WTC11 (cell line): ENCODE measurements at regions not wholly inside any gene's neighbourhood (a gene's known extent, or its start where the extent isn't known, plus 50 kb on each side); places are given as distances from the start of the nearest gene placed in this dataset.

ENCODE experiments used
- TEAD1 ChIP-seq: sonication (generic); formaldehyde crosslinking; IDR thresholded peaks from 2 replicates; pipeline ENCODE4 v1.8.0; 2022; ENCODE audit warnings: mild to moderate bottlenecking, missing genetic modification reagents
- TF ChIP-seq, protein P1 (sequence below): sonication (generic); formaldehyde crosslinking; IDR thresholded peaks from 2 replicates; pipeline ENCODE4 v1.8.1; 2023; ENCODE audit warnings: mild to moderate bottlenecking, missing genetic modification reagents
- TF ChIP-seq, protein P2 (sequence below): fragments of 200-600 bp; IDR thresholded peaks from 2 replicates; pipeline ENCODE4 v1.8.0; 2022; ENCODE audit warnings: antibody characterized with exemption
- TF ChIP-seq, protein P3 (sequence below): sonication (generic); formaldehyde crosslinking; IDR thresholded peaks from 2 replicates; pipeline ENCODE4 v1.8.1; 2022; ENCODE audit warnings: low read depth, missing genetic modification reagents, borderline replicate concordance
- TF ChIP-seq, protein P4 (sequence below): sonication (generic); formaldehyde crosslinking; IDR thresholded peaks from 2 replicates; pipeline ENCODE4 v1.8.0; 2022; ENCODE audit warnings: mild to moderate bottlenecking, missing genetic modification reagents
- TF ChIP-seq, protein P5 (sequence below): fragments of 250-450 bp; sonication (Bioruptor Pico); conservative IDR thresholded peaks from 2 replicates; pipeline ENCODE4 v1.9.0; 2021; ENCODE audit warnings: mild to moderate bottlenecking
- TF ChIP-seq, protein P6 (sequence below): sonication (generic); formaldehyde crosslinking; IDR thresholded peaks from 2 replicates; pipeline ENCODE4 v1.8.1; 2022; ENCODE audit warnings: mild to moderate bottlenecking, missing genetic modification reagents, moderate library complexity, borderline replicate concordance
- TF ChIP-seq, protein P7 (sequence below): sonication (generic); formaldehyde crosslinking; IDR thresholded peaks from 2 replicates; pipeline ENCODE4 v1.8.1; 2022; ENCODE audit warnings: mild to moderate bottlenecking, moderate library complexity, missing genetic modification reagents

DNA sequence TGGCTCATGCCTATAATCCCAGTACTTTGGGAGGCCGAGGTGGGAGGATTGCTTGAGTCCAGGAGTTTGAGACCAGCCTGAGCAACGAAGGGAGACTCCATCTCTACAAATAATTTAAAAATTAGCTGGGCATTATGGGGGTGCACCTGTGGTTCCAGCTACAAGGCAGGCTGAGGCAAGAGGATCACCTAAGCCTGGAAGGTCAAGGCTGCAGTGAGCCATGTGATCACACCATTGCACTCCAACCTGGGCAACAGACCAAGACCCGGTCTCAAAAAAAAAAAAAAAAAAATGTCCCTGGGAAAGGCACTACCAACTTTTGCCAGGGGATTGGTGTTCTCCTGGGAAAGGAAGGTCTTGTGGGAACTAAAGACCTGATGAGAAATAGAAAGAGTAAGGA lies 134.2 kb upstream of the AUTS2 start:
- TF ChIP-seq, protein P1, sequence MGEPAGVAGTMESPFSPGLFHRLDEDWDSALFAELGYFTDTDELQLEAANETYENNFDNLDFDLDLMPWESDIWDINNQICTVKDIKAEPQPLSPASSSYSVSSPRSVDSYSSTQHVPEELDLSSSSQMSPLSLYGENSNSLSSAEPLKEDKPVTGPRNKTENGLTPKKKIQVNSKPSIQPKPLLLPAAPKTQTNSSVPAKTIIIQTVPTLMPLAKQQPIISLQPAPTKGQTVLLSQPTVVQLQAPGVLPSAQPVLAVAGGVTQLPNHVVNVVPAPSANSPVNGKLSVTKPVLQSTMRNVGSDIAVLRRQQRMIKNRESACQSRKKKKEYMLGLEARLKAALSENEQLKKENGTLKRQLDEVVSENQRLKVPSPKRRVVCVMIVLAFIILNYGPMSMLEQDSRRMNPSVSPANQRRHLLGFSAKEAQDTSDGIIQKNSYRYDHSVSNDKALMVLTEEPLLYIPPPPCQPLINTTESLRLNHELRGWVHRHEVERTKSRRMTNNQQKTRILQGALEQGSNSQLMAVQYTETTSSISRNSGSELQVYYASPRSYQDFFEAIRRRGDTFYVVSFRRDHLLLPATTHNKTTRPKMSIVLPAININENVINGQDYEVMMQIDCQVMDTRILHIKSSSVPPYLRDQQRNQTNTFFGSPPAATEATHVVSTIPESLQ (CRISPR knock-in tag): no peak
- TF ChIP-seq, protein P2, sequence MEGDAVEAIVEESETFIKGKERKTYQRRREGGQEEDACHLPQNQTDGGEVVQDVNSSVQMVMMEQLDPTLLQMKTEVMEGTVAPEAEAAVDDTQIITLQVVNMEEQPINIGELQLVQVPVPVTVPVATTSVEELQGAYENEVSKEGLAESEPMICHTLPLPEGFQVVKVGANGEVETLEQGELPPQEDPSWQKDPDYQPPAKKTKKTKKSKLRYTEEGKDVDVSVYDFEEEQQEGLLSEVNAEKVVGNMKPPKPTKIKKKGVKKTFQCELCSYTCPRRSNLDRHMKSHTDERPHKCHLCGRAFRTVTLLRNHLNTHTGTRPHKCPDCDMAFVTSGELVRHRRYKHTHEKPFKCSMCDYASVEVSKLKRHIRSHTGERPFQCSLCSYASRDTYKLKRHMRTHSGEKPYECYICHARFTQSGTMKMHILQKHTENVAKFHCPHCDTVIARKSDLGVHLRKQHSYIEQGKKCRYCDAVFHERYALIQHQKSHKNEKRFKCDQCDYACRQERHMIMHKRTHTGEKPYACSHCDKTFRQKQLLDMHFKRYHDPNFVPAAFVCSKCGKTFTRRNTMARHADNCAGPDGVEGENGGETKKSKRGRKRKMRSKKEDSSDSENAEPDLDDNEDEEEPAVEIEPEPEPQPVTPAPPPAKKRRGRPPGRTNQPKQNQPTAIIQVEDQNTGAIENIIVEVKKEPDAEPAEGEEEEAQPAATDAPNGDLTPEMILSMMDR: no peak
- TF ChIP-seq, protein P3, sequence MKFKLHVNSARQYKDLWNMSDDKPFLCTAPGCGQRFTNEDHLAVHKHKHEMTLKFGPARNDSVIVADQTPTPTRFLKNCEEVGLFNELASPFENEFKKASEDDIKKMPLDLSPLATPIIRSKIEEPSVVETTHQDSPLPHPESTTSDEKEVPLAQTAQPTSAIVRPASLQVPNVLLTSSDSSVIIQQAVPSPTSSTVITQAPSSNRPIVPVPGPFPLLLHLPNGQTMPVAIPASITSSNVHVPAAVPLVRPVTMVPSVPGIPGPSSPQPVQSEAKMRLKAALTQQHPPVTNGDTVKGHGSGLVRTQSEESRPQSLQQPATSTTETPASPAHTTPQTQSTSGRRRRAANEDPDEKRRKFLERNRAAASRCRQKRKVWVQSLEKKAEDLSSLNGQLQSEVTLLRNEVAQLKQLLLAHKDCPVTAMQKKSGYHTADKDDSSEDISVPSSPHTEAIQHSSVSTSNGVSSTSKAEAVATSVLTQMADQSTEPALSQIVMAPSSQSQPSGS (CRISPR knock-in tag): no peak
- no peak for TF ChIP-seq TEAD1 (CRISPR knock-in tag)
- TF ChIP-seq, protein P4, sequence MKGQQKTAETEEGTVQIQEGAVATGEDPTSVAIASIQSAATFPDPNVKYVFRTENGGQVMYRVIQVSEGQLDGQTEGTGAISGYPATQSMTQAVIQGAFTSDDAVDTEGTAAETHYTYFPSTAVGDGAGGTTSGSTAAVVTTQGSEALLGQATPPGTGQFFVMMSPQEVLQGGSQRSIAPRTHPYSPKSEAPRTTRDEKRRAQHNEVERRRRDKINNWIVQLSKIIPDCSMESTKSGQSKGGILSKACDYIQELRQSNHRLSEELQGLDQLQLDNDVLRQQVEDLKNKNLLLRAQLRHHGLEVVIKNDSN: no peak
- TF ChIP-seq, protein P5, sequence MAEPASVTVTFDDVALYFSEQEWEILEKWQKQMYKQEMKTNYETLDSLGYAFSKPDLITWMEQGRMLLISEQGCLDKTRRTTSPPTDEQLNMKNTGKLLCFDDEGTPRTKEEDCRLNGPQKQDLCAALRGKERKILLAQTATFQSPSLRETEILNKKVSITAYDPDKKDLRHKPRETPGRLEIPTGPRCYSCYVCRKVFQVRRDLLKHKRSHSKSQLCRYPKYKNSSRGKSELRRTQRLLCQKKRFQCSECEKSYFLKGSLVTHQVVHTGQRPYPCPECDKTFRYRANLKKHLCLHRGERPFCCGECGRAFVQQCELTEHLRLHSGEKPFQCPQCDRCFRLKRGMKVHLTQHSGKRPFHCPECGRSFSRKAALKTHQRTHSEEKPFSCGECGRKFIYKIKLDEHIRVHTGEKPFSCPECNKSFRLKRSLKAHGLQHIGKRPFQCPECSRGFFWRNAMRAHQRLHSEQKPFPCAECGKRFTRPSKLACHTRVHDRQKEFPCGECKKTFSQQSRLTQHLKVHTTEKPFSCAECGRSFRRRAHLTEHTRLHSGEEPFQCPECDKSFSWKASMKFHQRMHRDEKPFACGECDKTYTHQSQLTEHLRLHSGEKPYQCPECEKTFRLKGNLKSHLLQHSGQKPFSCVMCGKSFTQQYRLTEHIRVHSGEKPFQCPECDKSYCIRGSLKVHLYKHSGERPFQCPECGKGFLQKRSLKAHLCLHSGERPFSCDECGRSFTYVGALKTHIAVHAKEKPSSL (CRISPR knock-in tag): no peak
- TF ChIP-seq, protein P6, sequence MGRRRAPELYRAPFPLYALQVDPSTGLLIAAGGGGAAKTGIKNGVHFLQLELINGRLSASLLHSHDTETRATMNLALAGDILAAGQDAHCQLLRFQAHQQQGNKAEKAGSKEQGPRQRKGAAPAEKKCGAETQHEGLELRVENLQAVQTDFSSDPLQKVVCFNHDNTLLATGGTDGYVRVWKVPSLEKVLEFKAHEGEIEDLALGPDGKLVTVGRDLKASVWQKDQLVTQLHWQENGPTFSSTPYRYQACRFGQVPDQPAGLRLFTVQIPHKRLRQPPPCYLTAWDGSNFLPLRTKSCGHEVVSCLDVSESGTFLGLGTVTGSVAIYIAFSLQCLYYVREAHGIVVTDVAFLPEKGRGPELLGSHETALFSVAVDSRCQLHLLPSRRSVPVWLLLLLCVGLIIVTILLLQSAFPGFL: no peak
- TF ChIP-seq, protein P7, sequence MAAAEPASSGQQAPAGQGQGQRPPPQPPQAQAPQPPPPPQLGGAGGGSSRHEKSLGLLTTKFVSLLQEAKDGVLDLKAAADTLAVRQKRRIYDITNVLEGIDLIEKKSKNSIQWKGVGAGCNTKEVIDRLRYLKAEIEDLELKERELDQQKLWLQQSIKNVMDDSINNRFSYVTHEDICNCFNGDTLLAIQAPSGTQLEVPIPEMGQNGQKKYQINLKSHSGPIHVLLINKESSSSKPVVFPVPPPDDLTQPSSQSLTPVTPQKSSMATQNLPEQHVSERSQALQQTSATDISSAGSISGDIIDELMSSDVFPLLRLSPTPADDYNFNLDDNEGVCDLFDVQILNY (CRISPR knock-in tag): no peak
